ENCODE measurements at regions not wholly inside any gene's neighbourhood (a gene's known extent, or its start where the extent isn't known, plus 50 kb on each side); places are given as distances from the start of the nearest gene placed in this dataset.
"Not testable (repeated sequence)": the region's sequence is repeated elsewhere in the genome, so short reads cannot be mapped to it uniquely, and the experiment has no call there.

DNA sequence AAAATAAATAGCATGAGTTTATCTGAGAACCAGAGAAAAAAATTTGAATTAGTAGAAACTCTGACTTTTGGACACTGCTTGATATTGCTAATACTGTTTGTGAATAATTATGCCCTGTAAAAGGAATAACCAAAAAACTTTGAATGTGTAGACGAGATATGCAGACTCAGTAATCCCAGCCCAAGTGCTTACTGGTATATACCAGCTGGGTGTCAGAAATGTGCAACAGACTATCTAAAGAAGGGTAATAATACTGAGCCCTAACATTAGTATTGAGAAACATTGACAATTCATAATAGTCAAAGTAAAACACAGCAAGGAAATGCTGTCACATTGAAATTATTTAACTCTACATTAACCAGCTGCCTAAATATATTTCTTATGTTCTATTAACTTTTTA lies 60.5 kb upstream of the ZC3H15 start:
- TF ChIP-seq, protein P1, sequence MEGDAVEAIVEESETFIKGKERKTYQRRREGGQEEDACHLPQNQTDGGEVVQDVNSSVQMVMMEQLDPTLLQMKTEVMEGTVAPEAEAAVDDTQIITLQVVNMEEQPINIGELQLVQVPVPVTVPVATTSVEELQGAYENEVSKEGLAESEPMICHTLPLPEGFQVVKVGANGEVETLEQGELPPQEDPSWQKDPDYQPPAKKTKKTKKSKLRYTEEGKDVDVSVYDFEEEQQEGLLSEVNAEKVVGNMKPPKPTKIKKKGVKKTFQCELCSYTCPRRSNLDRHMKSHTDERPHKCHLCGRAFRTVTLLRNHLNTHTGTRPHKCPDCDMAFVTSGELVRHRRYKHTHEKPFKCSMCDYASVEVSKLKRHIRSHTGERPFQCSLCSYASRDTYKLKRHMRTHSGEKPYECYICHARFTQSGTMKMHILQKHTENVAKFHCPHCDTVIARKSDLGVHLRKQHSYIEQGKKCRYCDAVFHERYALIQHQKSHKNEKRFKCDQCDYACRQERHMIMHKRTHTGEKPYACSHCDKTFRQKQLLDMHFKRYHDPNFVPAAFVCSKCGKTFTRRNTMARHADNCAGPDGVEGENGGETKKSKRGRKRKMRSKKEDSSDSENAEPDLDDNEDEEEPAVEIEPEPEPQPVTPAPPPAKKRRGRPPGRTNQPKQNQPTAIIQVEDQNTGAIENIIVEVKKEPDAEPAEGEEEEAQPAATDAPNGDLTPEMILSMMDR (conservative IDR thresholded peaks at IDR 0.05; ENCODE audit: control insufficient read depth, insufficient read depth, low read depth, low read length) = no peak
- no peak overlapping the region for H3K4me3 ChIP-seq (ENCODE audit: control insufficient read depth, low read depth, low read length)
- DNase-seq (ENCODE audit: low read depth) = no peak

DNA sequence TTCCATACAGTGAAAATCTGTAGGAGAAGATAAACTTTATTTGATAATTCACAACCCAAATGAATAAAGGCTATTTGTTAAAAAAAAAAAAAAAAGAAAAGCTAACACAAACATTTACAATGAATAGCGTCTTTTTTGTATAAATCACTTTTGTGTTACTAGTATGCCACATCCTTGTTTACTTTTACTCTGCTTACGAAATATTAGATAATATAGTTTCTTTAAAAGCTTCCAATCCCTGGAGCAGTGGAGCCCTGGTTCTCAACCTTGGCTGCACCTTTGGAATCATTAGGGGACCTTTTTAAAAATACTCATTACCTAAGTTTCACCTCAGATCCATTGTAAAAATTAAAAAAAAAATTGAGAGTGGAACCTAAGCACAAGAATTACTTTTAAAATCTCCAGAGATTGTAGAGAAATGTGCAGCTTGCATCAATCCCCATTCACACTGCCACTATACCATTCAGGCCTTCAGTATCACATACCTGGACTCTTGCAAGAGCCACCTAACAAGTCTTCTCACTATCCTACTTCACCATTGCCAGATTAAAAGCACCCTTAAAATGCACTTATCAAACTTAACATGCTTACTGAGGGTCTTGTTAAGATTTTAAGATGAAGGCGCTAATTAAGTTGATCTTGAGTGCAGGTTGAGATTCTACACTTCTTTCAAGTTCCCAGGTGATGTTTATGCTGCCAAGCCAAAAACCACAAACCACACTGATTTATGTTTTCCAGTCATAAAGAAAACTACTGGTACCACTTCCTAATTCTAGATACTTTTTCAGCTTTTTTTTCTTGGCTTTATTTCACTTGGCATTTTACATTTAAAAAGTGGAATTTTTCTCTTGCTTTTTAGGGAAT lies 59.7 kb upstream of the ZC3H15 start:
- DNase-seq (ENCODE audit: low read depth) = no peak
- TF ChIP-seq, protein P1 (conservative IDR thresholded peaks at IDR 0.05; ENCODE audit: control insufficient read depth, insufficient read depth, low read depth, low read length) = no peak
- no peak overlapping the region for H3K4me3 ChIP-seq (ENCODE audit: control insufficient read depth, low read depth, low read length)

DNA sequence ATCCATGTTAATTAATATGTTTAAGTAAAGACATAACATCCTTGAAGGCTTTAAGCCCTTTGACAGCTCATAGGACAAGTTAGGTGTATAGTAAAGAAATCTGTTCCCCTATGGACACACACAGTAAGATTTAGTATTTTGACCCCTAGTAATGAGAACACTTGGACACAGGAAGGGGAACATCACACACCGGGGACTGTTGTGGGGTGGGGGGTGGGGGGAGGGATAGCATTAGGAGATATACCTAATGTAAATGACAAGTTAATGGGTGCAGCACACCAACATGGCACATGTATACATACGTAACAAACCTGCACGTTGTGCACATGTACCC lies 59.1 kb upstream of the ZC3H15 start:
- DNase-seq (ENCODE audit: low read depth); H3K4me3 ChIP-seq (ENCODE audit: control insufficient read depth, low read depth, low read length): not testable (repeated sequence)

DNA sequence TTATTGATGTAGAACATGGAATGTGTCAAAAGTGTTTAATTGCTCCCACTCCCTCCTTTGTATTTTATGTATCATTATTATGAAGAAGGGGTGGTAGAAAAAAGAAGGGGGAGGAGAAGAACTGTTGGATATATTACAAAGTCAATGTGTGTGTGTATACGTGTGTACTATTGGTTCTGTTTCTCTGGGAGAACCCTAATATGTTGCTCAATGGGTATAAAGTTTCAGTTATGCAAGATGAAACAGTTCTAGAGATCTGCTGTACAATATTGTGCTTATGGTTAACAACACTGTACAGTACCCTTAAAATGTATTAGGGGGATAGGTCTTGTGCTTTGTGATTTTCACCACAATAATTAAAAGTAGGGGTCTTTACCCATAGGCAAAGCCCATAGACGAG lies 58.1 kb upstream of the ZC3H15 start:
- no peak overlapping the region for H3K4me3 ChIP-seq (ENCODE audit: control insufficient read depth, low read depth, low read length)
- TF ChIP-seq, protein P1 (conservative IDR thresholded peaks at IDR 0.05; ENCODE audit: control insufficient read depth, insufficient read depth, low read depth, low read length) = no peak
- no peak for DNase-seq (ENCODE audit: low read depth)

DNA sequence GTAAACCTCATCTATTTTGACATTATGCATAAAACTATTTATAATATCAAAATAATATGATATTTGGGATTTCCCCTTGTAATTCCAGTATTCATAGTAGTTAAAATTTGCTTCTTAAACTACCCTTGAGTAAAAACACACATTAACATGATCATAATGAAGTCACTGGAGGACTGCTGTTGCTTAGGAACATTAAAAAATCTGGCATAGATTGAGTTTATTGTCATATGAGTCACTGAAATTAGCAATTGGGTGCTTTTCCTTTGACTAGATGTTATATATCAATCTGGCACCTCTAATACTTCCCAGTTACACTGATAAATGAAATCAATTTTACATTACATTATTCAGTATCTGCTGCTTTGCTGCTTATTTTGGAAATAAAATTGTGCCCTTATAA lies 57.0 kb upstream of the ZC3H15 start:
- TF ChIP-seq, protein P1 (conservative IDR thresholded peaks at IDR 0.05; ENCODE audit: control insufficient read depth, insufficient read depth, low read depth, low read length) = no peak
- H3K4me3 ChIP-seq (ENCODE audit: control insufficient read depth, low read depth, low read length) = no peak overlapping the region
- DNase-seq (ENCODE audit: low read depth) = peak; percentile 69

DNA sequence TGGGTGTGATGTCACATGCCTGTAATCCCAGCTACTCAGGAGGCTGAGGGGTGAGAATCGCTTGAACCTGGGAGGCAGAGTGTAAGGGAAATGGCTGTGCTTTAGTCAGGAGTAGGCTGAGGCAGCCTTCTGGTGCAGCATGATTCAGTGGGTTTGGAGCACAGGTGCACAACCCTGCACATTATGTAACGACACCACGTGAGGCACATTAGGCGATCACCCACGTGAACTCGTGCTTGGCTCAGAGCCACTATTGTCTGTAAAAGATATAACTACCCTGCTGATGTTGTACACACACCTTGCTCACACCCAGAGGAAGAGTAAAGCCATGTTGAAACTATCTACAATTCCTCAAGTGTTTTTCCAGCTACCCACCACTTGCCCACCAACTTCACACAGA lies 54.8 kb upstream of the ZC3H15 start:
- TF ChIP-seq, protein P1 (conservative IDR thresholded peaks at IDR 0.05; ENCODE audit: control insufficient read depth, insufficient read depth, low read depth, low read length) = no peak
- H3K4me3 ChIP-seq (ENCODE audit: control insufficient read depth, low read depth, low read length) = no peak overlapping the region
- no peak for DNase-seq (ENCODE audit: low read depth)

DNA sequence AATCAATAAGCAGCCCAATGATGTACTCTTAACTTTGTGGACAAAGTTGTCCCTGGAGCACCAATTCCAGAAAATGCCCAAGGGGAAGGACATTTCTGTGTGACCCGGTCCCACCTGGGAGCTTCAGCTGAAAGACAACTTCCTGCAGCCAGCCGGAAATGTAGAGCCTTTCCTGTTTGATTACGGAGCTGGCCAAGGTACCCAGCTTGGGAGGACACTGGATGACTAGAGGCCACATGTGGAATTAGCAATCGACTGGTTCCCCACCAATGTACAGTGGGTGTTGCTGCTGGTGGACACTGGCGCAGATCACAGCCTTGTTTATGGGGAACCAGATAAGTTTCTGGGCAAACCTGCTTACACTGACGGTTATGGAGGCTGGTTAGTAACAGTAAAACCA lies 53.0 kb upstream of the ZC3H15 start:
- no peak overlapping the region for H3K4me3 ChIP-seq (ENCODE audit: control insufficient read depth, low read depth, low read length)
- no peak for DNase-seq (ENCODE audit: low read depth)
- TF ChIP-seq, protein P1 (conservative IDR thresholded peaks at IDR 0.05; ENCODE audit: control insufficient read depth, insufficient read depth, low read depth, low read length) = no peak
